NOMO-1 treated with DMSO at 0.1 percent for 48 hours (cell line): ENCODE measurements at regions not wholly inside any gene's neighbourhood (a gene's known extent, or its start where the extent isn't known, plus 50 kb on each side); places are given as distances from the start of the nearest gene placed in this dataset.
A peak's percentile ranks its signal among the peaks of the same experiment; 100 is the strongest.
"Not testable (repeated sequence)": the region's sequence is repeated elsewhere in the genome, so short reads cannot be mapped to it uniquely, and the experiment has no call there.

Experiments
- DNase-seq: peaks from one replicate; lab custom pipeline; 2025; ENCODE audit not compliant: unreplicated experiment; lab: John Stamatoyannopoulos, UW

DNA sequence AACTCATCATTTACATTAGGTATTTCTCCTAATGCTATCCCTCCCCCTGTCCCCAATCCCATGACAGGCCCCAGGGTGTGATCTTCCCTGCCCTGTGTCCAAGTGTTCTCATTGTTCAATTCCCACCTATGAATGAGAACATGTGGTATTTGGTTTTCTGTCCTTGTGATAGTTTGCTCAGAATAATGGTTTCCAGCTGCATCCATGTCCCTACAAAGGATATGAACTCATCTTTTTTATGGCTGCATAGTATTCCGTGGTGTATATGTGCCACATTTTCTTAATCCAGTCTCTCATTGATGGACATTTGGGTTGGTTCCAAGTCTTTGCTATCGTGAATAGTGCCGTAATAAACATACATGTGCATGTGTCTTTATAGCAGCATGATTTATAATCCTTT, 113.0 kb upstream of the CHD6 start:
- DNase-seq: not testable (repeated sequence)

DNA sequence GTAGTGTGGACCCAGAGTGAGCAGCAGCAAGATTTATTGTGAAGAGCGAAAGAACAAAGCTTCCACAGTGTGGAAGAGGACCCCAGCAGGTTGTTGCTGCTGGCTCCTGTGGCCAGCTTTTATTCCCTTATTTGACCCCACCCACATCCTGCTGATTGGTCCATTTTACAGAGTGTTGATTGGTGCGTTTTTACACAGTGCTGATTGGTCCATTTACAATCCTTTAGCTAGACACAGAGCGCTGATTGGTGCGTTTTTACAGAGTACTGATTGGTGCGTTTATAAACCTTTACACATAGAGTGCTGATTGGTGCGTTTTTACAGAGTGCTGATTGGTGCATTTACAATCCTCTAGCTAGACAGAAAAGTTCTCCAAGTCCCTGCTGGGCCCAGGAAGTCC, 109.5 kb upstream of the CHD6 start:
- not testable (repeated sequence) for DNase-seq

DNA sequence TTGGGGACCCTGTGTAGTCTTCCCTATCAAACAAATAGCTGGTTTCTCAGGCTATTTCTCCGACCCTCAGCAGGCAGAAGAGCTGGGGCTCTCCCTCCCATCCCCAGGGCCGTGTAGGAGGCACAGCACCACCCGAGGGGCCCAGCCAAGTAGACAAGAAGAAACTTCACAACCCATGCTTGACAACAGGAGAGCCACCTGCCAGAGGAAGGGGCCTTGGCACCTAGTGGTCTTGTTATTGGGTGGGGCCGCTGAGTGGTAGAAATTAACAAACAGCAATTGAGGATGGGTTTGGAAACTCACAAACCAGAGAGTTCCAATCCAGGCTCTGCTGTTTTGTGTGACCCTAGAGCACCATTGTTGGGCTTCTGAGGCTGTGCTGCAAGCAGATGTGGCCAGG, 108.5 kb upstream of the CHD6 start:
- no peak for DNase-seq

DNA sequence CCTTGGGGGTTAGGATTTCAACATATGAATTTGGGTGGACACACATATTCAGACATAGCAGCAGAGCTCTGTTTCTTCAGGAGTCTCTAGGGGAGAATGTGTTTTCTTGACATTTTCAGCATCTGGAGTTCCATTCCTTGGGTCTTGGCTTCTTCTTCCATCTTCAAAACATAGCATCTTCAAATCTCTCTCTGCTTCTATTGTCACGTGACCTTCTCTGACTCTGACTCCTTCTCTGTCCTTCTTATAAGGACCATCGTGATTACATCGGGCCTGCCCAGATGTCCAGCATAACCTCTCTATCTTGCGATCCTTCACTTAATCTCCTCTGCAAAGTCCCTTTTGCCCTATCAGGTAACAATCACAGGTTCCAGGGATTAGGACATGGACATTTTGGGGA, 101.0 kb upstream of the CHD6 start:
- no peak for DNase-seq

DNA sequence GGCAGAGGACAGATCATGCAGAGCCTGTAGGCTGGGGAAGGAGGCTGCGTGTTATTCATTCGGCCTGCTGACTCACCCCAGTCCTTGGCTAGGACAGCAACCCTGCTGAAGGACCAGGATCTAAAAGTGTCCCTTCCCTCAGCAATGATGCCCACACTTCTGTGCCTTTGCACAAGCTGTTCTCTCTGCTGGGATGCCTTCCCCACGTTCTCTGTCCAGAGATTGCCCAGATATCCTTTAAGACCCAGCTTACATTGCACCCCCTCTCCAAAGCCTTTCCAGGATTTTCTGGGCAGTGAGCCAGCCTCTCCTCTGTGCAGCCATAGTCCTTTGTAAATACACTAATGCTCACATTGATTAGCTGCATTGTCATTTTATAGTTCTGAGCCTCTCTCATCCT, 99.3 kb upstream of the CHD6 start:
- DNase-seq: no peak

DNA sequence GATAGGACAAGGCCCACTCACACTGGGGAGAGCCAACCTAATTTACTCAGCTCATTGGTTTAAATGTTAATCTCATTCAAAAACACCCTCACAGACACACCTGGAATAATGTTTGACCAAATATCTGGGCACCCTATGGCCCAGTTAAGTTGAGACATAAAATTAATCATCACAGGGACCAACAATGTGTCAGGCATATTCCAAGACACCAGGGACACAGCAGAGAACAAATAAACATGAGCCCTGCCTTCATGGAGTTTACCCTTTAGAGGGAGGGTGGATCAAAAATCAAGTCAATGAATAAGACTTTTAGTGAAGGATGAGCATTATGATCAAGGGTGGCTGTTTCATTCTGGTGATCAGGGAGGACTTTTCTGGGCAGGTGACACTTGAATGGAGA, 98.7 kb upstream of the CHD6 start:
- no peak for DNase-seq

DNA sequence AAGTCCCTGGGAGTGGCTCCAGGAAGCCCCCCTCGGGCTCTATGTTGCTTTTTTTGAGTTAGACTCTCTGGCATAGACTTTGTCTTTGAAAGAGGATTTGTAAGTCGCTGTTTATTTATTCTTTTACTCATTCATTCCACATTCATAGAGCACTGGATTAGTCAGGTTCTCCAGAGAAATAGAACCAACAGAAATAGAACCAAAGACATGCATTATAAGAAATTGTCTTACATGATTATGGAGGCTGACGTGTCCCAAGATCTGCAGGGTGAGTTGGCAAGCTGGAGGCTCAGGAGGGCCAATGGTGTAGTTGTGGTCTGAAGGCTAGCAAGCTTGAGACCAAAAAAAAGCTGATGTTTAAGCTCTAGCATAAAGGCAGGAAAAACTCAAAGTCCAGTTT, 98.3 kb upstream of the CHD6 start:
- no peak for DNase-seq

DNA sequence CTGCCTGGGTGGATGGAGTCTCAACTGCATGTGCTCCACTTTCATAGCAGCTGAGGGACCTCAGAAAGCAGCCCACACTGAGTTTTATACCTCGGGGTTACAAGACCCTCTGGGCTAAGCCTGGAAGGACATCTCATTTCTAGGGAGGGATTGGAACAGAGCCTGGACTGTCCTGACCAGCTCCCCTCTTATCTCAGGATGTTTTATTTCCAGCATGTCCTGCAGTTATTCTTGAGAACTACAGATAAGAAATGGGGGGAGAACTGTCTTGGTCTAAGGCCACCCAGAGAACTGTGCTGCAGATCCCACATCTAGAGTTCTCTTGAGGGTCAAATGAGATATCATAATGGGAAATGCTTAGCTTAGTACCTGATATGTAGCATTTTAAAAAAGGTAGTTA, 97.3 kb upstream of the CHD6 start:
- DNase-seq: no peak

DNA sequence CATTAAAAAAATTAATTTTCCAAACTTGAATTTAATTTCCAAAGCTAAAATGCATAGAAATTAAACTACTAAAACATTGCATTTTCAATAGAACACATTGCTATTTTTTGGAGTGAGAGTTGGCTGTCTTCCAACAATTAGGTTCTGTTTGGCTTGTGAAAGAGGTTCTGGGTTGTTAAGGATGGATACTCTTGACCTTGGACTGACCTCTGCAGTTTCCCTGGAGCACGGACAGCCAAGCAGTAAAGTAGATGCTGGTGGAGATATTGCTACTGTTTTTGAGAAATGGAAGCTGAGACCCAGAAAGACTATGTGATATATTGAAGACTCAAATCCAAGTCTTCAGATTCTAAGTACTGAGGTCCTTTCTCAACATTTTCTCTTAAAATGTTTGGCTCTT, 95.9 kb upstream of the CHD6 start:
- DNase-seq: no peak

DNA sequence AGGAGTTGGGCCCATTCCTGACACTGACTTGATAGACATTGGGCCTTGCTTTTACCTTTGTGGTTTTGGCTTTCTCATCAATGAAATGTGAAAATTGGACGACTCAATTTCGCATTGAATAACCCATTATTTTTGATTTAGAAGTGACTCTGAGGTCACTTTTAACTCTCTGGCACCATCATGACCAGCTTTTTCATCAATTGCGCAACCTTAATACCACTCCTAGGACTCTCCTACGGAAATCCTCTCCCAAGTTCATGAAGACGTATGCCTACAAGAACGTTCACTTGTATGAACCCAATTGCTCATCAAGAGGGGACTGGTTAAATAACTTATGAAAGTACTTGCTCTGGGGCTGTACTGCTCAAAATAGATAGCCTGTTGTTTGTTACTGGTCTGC, 86.7 kb upstream of the CHD6 start:
- no peak for DNase-seq

DNA sequence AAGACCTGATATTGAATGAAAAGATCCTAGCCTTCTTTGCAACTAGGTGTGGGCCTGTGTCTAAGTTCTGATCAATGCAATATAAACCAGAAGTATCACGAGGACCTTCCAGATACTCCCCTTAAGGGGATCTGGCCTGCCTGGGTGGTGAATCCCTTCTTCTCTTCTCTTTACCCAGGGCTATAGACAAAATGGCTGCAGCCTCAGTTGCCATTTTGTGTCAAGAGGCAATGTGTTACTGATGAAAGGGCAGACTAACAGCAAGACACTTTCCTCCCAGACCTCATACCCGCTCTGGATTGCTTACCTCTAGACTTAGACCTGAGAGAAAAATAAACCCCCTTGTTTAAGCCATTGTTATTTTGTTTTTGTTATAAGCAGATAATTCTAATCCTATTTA, 84.5 kb upstream of the CHD6 start:
- no peak for DNase-seq

DNA sequence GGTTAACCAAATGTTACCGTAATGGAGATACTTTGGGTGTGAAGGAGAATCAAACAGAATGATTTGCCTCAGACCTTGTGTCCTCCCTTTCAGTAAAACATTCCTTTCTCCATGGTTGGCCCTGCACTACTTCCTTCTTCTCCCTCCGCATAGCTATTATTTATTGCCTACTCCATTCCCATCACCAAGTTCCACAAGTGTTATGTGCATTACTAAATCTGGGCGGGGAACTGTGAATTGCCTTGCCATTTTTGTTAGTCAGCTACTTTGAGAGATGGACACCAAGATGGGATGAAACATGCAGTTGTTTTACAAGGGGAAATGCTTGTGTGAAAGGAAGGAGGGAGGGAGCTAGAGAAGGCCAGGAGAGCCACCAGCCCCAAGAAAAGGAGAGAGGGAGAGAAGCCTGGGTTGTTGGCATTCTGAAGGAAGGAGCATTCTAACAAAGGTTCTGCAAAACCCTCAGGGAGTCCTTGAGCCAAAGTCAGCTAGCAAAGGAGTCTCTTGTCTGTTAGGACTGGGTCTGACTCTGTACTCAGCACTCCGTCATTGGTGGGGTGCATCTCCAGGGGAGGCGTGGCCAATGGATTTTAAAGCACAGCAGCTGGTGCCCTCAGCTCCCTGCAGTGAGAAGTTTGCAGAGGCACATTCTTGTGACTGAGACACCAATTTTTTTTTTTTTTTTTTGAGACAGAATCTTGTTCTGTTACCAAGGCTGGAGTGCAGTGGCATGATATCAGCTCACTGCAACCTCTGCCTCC, 83.6 kb upstream of the CHD6 start:
- DNase-seq: no peak

DNA sequence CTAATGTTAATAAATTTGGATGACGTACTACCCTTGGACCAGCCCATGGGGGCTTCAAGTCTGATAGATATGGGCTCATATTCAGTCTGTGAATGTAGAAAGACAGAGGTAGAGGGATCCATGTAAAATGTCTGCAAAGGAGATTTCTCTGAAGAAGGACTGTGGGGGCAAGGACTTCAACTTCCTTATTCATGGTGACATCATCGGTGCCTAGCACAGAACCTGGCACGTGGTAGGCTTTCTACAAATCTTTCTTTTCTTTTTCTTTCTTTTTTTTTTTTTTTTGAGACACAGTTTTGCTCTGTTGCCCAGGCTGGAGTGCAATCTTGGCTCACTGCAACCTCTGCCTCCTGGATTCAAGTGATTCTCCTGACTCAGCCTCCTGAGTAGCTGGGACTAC, 81.5 kb upstream of the CHD6 start:
- DNase-seq: not testable (repeated sequence)

DNA sequence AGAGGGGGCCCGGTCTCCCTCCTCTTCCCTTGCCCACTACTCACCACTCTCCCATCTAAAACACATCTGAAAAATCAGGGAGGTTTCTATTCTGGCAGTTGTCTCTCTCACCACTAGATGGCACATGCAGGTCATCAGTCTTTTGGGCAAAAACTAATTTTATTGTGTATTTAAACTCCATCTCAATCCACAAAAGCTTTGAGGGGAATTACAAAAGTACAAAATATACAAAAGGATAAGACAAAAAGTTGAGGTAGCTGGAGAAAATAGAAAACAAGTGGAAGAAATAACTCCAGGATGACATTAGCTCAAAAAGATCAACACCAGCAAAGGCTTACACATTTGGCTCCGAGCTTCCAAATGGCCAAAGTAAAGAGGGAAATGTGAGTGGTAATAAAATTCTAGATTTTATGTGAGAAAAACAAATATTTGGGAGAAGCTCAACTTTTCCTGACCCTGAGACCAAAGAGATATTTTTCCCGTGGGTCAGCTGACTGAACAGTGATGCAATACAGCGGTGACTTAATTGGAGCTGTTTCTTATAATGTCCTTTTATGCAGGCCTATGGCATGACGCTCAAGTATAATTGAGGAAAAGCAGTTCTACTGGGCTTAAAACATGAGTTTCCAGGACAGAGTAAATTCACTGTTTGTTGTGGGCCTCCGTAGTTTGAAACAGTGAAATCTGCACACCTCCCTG, 79.8 kb upstream of the CHD6 start:
- DNase-seq: peak; percentile 26

DNA sequence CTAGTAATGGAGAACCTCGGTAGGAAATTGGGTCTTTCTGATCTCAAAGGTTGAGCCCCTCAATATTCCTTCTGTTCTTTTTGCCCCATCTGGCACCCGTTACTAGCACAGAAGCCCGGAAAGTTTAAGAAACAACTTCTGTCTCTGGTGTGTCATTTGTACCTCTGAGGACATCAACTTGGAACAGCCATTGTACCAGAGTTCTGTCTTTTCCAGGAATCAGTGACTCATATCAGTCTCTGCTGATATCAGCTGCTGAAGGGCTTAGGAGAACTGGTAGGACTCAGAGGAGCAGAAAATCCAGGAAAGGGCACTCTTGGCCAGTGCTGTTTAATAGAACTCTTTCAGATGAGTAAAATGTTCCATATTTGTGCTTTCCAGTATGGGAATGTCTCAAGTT, 78.3 kb upstream of the CHD6 start:
- no peak for DNase-seq

DNA sequence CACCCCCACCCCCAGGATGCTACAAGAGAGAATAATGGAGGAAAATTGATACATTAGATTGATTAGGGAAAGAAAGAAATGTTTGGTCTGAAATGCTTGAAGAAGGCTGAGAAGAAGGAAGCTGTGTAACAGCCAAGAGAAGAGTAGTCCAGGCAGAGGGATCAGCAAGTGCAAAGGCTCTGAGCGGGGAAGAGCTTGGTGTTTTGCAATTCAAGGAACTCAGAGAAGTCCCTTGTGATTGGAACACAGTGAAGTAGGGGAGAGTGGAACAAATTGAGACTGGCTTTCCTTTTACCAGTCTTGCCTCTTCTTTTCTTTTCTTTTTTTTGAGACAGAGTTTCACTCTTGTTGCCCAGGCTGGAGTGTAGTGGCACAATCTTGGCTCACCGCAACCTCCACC, 76.6 kb upstream of the CHD6 start:
- peak; percentile 5 for DNase-seq

DNA sequence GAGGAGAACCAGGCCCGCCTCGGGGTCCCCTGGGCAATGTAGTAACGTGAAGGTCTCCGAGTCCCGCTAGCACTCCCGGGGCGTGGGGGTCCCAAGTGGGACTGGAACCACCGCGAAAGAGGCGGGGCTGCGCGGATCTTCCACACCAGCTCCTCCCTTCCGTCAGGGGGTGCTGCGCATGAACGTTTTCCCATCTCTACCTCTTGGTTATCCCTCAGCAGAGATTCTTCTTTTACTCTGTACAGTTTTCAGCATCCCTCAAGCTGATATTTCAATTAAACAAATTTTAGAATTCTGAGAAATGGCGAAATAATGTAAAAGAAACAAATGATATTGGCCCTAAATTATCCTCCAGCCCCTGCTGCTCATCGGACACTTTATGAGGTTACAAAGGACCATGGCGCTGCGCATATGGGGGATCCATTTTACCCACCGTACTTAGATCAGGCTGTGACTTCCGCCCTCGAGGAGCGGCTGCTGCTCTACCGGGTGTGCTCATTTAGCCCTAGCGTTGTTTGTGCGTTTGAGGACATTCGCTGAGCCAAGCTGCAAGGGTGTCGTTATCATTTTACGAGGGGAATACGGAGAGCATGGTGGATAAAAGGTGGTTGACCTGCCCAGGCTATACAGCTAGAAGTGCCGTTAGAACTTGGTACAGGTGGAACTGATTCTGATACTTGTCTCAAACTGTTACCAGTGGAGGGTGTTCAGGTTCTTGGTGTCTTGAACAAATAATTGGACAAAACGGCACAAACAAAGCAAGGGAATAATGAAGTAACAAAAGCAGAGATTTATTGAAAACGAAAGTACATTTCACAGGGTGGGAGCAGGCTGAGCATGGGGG, 75.2 kb upstream of the CHD6 start:
- DNase-seq: peak; percentile 91

DNA sequence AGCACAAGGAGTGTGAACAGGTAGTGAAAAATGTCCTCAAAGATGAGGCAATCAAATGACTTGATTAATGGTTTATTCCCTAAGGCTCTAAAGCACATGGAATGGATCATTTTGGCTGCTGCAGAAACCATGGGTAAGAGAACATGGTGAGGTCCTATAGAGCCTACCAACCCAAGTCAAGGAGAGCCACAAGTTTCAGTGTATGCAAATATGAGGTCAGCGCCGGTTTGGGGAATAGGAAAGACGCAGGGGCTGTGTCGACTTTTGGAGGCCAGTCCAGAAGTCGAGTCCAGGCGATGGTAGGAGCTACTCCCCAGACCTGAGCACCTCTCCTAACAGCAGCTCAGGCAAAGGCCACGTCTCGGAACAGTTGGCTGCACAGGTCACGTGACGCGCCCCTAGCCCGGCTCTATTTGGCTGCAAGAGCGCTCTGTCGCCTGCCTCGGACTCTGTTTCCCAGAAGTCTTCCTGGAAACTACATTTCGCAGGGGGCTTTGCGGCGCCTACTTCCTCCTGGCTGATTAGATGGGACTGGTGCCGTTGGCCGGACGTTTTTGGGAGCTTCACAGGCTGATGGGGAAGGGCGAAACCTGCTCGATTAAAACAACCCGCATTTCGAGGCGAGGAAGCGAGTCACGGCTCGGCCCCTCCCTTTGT, 74.4 kb upstream of the CHD6 start:
- DNase-seq: peak; percentile 85

DNA sequence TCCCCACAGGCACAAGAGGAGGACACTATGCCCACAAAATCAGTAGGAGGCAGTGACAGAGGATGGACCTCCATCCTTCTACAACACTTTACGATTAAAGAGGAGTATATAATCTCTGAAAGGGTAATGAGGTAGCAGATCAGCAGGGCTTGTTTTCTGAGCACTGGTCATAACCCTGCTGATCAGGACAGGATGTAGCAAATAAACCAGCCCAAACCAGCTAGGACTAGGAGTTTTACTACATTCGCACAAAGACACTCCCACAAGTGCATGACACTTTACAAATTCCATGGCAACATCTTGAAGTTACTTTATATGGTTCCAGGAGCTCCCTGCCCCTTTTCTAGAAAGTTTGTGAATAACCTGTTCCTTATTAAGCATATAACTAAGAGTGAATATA, 73.3 kb upstream of the CHD6 start:
- DNase-seq: no peak

DNA sequence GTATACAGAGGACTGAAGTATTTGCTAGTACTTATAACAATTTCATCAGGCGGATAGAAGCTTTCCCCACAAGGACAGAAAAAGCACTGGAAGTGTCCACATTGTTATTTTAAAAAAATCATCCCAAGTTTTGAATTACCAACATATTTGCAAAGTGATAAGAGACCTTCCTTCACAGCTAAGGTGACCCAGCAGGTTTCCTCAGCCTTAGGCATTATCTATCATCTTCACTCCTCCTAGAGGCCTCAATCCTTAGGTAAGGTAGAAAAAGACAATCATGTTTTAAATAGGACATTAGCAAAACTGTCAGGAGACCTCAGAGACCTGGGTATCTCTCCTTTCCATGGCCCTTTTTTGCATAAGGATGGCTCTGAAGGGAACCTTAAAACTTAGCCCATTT, 72.5 kb upstream of the CHD6 start:
- no peak for DNase-seq

DNA sequence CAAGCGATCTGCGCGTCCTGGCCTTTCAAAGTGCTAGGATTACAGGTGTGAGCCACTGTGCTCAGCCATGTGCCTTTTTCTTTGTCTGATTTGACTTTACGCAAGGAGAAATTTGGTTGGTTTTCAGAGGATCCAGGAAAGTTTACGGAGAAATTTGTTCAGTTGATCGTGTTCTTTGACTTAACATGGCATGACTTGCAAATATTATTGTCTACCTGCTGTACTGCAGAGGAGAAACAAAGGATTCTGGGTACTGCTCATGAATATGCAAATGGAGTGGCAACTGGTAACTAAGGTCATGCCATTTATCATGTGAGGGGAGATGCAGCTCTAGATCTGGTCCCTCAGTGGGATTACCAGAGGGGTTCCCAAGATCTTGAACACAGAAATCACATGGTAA, 68.8 kb upstream of the CHD6 start:
- no peak for DNase-seq
